ENCODE measurements at regions not wholly inside any gene's neighbourhood (a gene's known extent, or its start where the extent isn't known, plus 50 kb on each side); places are given as distances from the start of the nearest gene placed in this dataset.

GRCh38 chr6:164015088-164015484, 600.6 kb downstream of the QKI start:
- in situ Hi-C loops (cut with HindIII; ENCODE audit: low pct_ligation_motif_present, low sequenced_read_pairs) = no loop called here
- Histone ChIP-seq H3K27me3 (replicated peaks) (no peaks in the 10 kb centered on the region), H3K4me3 (ENCODE audit: low read depth, low read length) (no peak overlapping the region), H3K27ac (no peak overlapping the region), H3K36me3 (replicated peaks) (no peaks in the 10 kb centered on the region)
- TF ChIP-seq CTCF (IDR thresholded peaks at IDR 0.05; ENCODE audit: low read depth, low read length, missing control alignments) = no peak
- no peak for DNase-seq

- no peak for TF ChIP-seq CTCF (IDR thresholded peaks at IDR 0.05; ENCODE audit: low read depth, low read length, missing control alignments)
- in situ Hi-C loops (cut with HindIII; ENCODE audit: low pct_ligation_motif_present, low sequenced_read_pairs) = no loop called here
- no peak overlapping the region for H3K4me3 ChIP-seq (ENCODE audit: low read depth, low read length)
- H3K27me3 ChIP-seq (replicated peaks) = no peaks in the 10 kb centered on the region
- DNase-seq = no peak
- no peak overlapping the region for H3K27ac ChIP-seq
- H3K36me3 ChIP-seq (replicated peaks) = no peaks in the 10 kb centered on the region
Measured at GRCh38 chr6:164014346-164015087, 600.0 kb downstream of the QKI start.

GRCh38 chr6:164013480-164014208, 599.1 kb downstream of the QKI start:
- in situ Hi-C loops (cut with HindIII; ENCODE audit: low pct_ligation_motif_present, low sequenced_read_pairs) = no loop called here

GRCh38 chr6:164011321-164011720, 596.8 kb downstream of the QKI start:
- in situ Hi-C loops (cut with HindIII; ENCODE audit: low pct_ligation_motif_present, low sequenced_read_pairs) = no loop called here
- Histone ChIP-seq H3K36me3 (replicated peaks) (no peaks in the 10 kb centered on the region), H3K4me3 (ENCODE audit: low read depth, low read length) (no peak overlapping the region), H3K27me3 (replicated peaks) (no peaks in the 10 kb centered on the region), H3K27ac (no peak overlapping the region)
- TF ChIP-seq CTCF (IDR thresholded peaks at IDR 0.05; ENCODE audit: low read depth, low read length, missing control alignments) = no peak
- DNase-seq = no peak

More at GRCh38 chr6:164013480-164014208, 599.1 kb downstream of the QKI start:
- H3K36me3 ChIP-seq (replicated peaks) = no peaks in the 10 kb centered on the region
- no peak for TF ChIP-seq CTCF (IDR thresholded peaks at IDR 0.05; ENCODE audit: low read depth, low read length, missing control alignments)
- no peak overlapping the region for H3K27ac ChIP-seq
- H3K27me3 ChIP-seq (replicated peaks) = no peaks in the 10 kb centered on the region
- no peak overlapping the region for H3K4me3 ChIP-seq (ENCODE audit: low read depth, low read length)
- DNase-seq = no peak

- TF ChIP-seq CTCF (IDR thresholded peaks at IDR 0.05; ENCODE audit: low read depth, low read length, missing control alignments) = no peak
- no peaks in the 10 kb centered on the region for H3K36me3 ChIP-seq (replicated peaks)
- H3K27ac ChIP-seq = no peak overlapping the region
- H3K27me3 ChIP-seq (replicated peaks) = no peaks in the 10 kb centered on the region
- in situ Hi-C loops (cut with HindIII; ENCODE audit: low pct_ligation_motif_present, low sequenced_read_pairs) = no loop called here
- H3K4me3 ChIP-seq (ENCODE audit: low read depth, low read length) = no peak overlapping the region
- no peak for DNase-seq
Measured at GRCh38 chr6:164010441-164011103, 596.1 kb downstream of the QKI start.

Measured in brain microvascular endothelial cell (primary cell).